ENCODE measurements at regions not wholly inside any gene's neighbourhood (a gene's known extent, or its start where the extent isn't known, plus 50 kb on each side); places are given as distances from the start of the nearest gene placed in this dataset.
A peak's percentile ranks its signal among the peaks of the same experiment; 100 is the strongest.
"Not testable (repeated sequence)": the region's sequence is repeated elsewhere in the genome, so short reads cannot be mapped to it uniquely, and the experiment has no call there.

DNA sequence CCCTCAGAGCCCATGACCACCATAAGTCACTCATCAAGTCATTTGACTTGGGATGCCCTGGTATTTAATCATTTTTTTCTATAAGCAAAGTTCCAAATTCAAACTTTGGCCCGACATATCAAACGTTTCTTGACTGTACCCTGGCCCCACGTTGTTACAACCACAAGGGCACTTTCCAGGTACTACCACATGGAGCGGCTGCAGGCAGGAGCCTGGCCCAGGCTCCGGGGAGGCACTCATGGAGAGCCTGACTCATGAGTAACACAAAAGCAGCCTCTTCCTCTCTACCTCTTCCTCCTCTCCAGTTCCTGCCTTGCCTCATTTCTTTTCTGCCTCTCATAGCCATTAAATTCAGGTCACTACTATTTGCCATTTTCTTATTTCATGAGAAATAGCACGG, 87.2 kb downstream of the CDRT15L2 start:
- H3K9me3 ChIP-seq (ENCODE audit: control insufficient read depth, low read length); H3K27ac ChIP-seq (ENCODE audit: low read length); H3K4me3 ChIP-seq (ENCODE audit: low read length); H3K27me3 ChIP-seq (ENCODE audit: control insufficient read depth, insufficient read depth); intact Hi-C loops (cut with DNase I); H3K4me1 ChIP-seq (ENCODE audit: control insufficient read depth, insufficient read depth, low read length): not testable (repeated sequence)
- DNase-seq (peak in 1 of 3 donors; percentile 24), ATAC-seq (peak in 1 of 2 donors; percentile 62)
- 82% methylated on average over 6 of the region's 6 CpGs for WGBS

DNA sequence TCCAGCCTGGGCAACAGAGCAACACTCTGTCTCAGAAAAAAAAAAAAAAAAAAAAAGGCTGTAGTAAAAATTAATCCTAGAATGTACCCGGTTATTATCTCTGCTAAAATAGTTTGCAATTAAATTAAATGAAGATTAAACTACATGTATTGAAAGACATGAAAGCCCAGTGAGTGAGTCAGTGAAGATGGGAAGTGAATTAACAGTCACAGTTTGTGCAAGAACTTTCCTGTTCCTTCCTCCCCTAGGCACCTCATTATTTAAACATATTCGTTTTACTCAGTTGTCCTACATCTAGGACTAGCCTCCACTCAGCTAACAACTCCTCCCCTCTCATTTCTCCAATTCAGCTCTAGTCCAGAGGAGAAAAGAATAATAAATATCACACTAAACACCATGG, 88.2 kb downstream of the CDRT15L2 start:
- H3K27me3 ChIP-seq (ENCODE audit: control insufficient read depth, insufficient read depth); ATAC-seq; H3K27ac ChIP-seq (ENCODE audit: low read length); H3K9me3 ChIP-seq (ENCODE audit: control insufficient read depth, low read length); H3K4me1 ChIP-seq (ENCODE audit: control insufficient read depth, insufficient read depth, low read length); DNase-seq; intact Hi-C loops (cut with DNase I); H3K4me3 ChIP-seq (ENCODE audit: low read length): not testable (repeated sequence)
- WGBS: 50% methylated on average over 2 of the region's 2 CpGs

DNA sequence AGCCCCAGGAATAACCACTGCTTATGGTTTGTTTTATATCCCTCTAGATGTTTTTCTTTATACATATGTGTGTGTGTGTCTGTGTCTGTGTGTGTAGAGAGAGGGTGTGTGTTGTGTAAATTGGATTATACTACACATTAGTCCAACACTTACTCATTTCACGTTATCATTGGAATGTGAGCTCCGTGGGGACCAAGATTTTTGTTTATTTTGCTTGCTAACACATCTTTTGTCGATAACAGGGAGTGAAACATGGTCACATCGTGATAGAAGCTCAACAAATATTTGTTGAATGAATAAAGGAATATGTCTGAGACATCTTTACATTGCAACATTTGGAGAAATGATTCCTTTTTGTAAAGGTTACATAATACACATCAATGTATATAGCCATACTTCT, 88.8 kb downstream of the CDRT15L2 start:
- ATAC-seq; H3K9me3 ChIP-seq (ENCODE audit: control insufficient read depth, low read length); H3K27me3 ChIP-seq (ENCODE audit: control insufficient read depth, insufficient read depth); intact Hi-C loops (cut with DNase I); H3K4me3 ChIP-seq (ENCODE audit: low read length); H3K27ac ChIP-seq (ENCODE audit: low read length); H3K4me1 ChIP-seq (ENCODE audit: control insufficient read depth, insufficient read depth, low read length); DNase-seq: not testable (repeated sequence)
- 48% methylated on average over 4 of the region's 4 CpGs for WGBS

DNA sequence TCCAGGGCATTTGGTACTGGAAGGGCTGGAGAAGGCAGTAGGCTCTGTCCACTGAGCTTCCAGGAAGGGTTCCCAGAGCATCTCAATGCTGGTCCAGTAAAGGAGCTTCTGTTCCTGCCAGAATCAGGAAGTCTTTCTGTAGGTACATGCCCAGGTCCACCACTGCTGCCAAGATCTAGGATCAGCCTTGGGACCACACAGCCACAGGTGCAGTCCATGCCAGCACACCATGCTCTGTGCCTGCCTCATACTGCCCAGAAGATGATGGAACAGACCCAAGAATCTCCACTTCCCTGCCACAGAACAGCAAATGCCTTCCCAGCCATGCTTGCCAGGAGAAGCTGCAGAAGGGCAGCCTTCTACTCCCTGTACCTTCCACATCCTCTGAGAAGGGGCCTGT, 89.3 kb downstream of the CDRT15L2 start:
- H3K27ac ChIP-seq (ENCODE audit: low read length); H3K4me1 ChIP-seq (ENCODE audit: control insufficient read depth, insufficient read depth, low read length); H3K27me3 ChIP-seq (ENCODE audit: control insufficient read depth, insufficient read depth); ATAC-seq; intact Hi-C loops (cut with DNase I); DNase-seq; H3K4me3 ChIP-seq (ENCODE audit: low read length); H3K9me3 ChIP-seq (ENCODE audit: control insufficient read depth, low read length): not testable (repeated sequence)

DNA sequence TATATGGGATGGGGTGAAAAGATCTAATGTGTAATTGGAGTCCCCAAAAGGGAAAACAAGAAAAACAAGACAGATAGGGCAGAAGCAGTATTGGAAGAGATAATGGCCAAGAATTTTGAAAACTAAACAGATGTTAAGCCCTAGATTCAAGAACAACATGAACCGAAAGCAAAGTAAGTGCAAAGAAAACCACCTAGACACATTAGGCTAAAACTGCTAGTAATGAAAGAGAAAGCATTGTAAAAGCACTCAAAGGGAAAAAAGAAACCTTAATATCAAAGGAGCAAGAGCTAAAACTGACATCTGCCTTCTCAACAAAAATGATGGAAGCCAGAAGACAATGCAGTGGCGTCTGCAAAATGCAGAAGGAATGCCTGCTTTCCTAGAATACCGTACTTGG, 91.0 kb downstream of the CDRT15L2 start:
- intact Hi-C loops (cut with DNase I): not testable (repeated sequence)

DNA sequence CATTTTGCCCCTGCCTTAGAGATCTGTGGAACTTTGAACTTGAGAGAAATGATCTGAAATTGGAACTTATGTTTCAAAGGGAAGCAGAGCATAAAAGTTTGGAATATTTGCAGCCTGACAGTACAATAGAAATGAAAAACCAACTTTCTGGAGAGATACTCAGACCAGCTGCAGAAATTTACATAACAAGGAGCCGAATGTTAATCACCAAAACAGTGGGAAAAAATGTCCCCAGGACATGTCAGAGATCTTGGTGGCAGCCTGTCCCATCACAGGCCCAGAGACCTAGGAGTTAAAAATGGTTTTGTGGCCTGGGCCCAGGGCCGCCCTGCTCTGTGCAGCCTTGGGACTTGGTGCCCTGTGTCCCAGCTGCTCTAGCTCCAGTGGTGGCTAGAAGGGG, 94.8 kb downstream of the CDRT15L2 start:
- H3K27me3 ChIP-seq (ENCODE audit: control insufficient read depth, insufficient read depth); DNase-seq; H3K9me3 ChIP-seq (ENCODE audit: control insufficient read depth, low read length); H3K27ac ChIP-seq (ENCODE audit: low read length); H3K4me1 ChIP-seq (ENCODE audit: control insufficient read depth, insufficient read depth, low read length); intact Hi-C loops (cut with DNase I); ATAC-seq; H3K4me3 ChIP-seq (ENCODE audit: low read length): not testable (repeated sequence)
- WGBS: 90% methylated on average over 2 of the region's 2 CpGs

More for the DNA sequence above, 91.0 kb downstream of the CDRT15L2 start:
- not testable (repeated sequence) for H3K27me3 ChIP-seq (ENCODE audit: control insufficient read depth, insufficient read depth); H3K9me3 ChIP-seq (ENCODE audit: control insufficient read depth, low read length); H3K4me1 ChIP-seq (ENCODE audit: control insufficient read depth, insufficient read depth, low read length); H3K4me3 ChIP-seq (ENCODE audit: low read length); ATAC-seq; DNase-seq; H3K27ac ChIP-seq (ENCODE audit: low read length)
- WGBS: 86% methylated on average over 1 of the region's 3 CpGs

DNA sequence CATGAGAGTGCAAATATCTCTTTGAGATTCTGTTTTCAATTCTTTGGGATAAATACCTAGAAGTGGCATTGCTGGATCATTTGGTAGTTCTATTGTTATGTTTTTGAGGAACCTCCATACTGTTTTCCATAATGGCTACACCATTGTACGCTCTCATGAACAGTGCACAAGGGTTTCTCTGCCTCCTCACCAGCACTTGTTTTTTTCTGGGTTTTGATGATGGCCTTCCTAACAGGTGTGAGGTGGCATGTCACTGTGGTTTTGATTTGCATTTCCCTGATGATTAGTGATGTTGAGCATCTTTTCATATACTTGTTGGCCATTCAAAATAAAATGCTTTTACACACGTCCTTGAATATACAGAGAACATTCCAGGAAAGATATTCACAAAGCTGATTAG, 96.2 kb downstream of the CDRT15L2 start:
- H3K4me3 ChIP-seq (ENCODE audit: low read length); intact Hi-C loops (cut with DNase I); ATAC-seq; H3K4me1 ChIP-seq (ENCODE audit: control insufficient read depth, insufficient read depth, low read length); H3K27ac ChIP-seq (ENCODE audit: low read length); H3K9me3 ChIP-seq (ENCODE audit: control insufficient read depth, low read length); DNase-seq; H3K27me3 ChIP-seq (ENCODE audit: control insufficient read depth, insufficient read depth): not testable (repeated sequence)
- WGBS: 66% methylated on average over 2 of the region's 2 CpGs

DNA sequence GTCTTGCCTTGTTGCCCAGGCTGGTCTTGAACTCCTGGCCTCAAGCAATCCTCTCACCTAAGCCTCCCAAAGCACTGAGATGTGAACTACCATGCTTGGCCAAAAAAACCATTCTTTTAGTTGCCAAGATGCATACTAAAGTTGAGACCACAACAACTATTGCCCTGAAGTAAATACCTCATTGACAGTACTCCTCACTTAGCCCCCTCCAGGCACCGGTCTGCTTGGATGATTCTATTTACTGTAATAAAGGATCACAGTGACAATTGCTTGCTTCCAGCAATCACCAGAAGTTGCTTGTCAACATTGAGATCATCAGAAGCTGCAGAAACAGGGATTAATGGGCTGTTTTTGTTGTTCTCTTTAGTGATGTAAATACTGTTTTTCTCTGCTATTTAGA, 97.1 kb downstream of the CDRT15L2 start:
- H3K27me3 ChIP-seq (ENCODE audit: control insufficient read depth, insufficient read depth); H3K4me3 ChIP-seq (ENCODE audit: low read length); DNase-seq; intact Hi-C loops (cut with DNase I); H3K9me3 ChIP-seq (ENCODE audit: control insufficient read depth, low read length); H3K27ac ChIP-seq (ENCODE audit: low read length); ATAC-seq; H3K4me1 ChIP-seq (ENCODE audit: control insufficient read depth, insufficient read depth, low read length): not testable (repeated sequence)
- 78% methylated on average over 1 of the region's 1 CpG for WGBS

DNA sequence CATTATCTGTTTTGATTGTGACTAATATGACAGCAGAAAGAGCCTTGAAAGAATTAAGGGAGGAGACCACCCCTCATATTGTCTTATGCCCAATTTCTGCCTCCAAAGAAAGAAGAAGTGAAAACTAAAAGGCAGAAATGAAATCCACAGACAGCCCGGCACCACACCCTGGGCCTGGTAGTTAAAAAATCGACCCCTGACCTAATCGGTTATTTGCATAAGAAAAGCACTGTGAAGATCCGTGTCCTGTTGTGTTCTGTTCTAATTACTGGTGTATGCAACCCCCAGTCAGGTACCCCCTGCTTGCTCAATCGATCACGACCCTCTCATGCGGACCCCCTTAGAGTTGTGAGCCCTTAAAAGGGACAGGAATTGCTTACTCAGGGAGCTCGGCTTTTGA, 97.9 kb downstream of the CDRT15L2 start:
- H3K27me3 ChIP-seq (ENCODE audit: control insufficient read depth, insufficient read depth); ATAC-seq; intact Hi-C loops (cut with DNase I); DNase-seq; H3K27ac ChIP-seq (ENCODE audit: low read length); H3K4me3 ChIP-seq (ENCODE audit: low read length); H3K9me3 ChIP-seq (ENCODE audit: control insufficient read depth, low read length); H3K4me1 ChIP-seq (ENCODE audit: control insufficient read depth, insufficient read depth, low read length): not testable (repeated sequence)
- 84% methylated on average over 8 of the region's 8 CpGs for WGBS

DNA sequence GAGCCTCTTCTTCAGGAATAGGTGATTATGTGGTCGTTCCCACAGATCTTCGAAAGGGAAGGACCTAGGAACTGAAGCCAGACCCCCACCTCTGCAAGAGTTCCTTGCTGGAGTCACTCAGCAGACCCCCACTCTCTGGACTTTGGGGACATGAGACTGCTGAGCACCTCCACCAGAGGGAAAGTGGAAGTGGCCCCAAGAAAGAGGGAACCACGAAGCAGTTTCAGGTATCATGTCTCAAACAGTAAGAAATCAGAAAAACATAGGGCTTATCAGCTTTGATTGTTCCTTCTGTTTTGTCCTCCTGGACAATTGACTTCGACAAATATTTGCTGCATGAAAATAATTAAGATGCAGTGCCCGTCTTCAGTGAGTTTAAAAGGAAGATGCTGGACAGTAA, 98.9 kb downstream of the CDRT15L2 start:
- 84% methylated on average over 5 of the region's 5 CpGs for WGBS
- DNase-seq; H3K27me3 ChIP-seq (ENCODE audit: control insufficient read depth, insufficient read depth); H3K9me3 ChIP-seq (ENCODE audit: control insufficient read depth, low read length); intact Hi-C loops (cut with DNase I); ATAC-seq; H3K27ac ChIP-seq (ENCODE audit: low read length); H3K4me1 ChIP-seq (ENCODE audit: control insufficient read depth, insufficient read depth, low read length); H3K4me3 ChIP-seq (ENCODE audit: low read length): not testable (repeated sequence)

DNA sequence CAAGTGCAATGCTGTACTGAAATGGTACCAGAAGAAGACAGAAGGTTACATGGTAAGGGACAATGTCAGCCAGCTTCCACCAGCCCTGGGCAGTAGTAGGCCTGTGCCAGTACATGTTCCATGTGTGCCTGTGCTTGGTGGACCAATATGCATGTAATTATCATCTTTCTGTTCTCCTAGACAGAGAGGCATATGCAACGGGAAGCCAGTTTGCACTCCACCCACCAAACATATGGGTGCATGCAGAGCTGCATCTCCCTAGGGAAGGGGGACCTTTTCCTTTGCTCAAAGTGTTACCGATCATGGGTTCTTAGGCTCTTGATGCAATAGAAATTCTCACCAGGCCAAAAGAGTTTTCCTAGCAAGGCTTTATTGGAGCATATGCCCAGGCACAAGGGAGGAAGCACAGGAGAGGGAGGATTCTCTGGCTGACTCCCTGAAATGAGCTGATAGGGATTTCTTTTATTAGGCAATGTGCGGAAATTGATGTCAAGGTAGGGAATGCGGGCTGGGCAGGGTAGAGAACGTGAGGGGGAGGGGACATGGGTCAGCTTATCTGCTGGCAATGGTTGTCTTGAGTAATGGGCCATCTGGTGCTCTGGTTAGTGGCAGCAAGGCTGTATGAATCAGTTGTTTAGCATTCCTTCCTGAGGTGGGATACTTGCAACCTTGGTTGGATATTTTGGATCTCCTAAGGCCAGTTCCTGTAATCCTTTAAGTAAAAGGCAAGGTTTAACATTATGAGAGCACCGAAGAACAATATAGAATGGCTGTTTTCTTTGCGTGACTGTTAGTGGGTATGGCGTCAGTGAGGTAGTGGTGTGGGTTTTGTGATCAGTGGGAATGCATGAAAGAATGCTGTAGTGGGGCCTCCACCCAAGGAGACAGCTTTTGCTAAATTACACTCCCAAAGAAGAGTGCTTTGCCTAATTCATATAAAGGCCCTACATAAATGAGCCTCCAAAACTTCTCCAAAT, 102.5 kb downstream of the CDRT15L2 start:
- H3K4me1 ChIP-seq (ENCODE audit: control insufficient read depth, insufficient read depth, low read length); ATAC-seq; H3K4me3 ChIP-seq (ENCODE audit: low read length); H3K27ac ChIP-seq (ENCODE audit: low read length); DNase-seq; intact Hi-C loops (cut with DNase I); H3K9me3 ChIP-seq (ENCODE audit: control insufficient read depth, low read length); H3K27me3 ChIP-seq (ENCODE audit: control insufficient read depth, insufficient read depth): not testable (repeated sequence)
- WGBS: 78% methylated on average over 8 of the region's 8 CpGs

All from right cardiac atrium (tissue), 5 donors.